WI38 (cell line): ENCODE measurements at regions not wholly inside any gene's neighbourhood (a gene's known extent, or its start where the extent isn't known, plus 50 kb on each side); places are given as distances from the start of the nearest gene placed in this dataset.

Source experiments
- H3K4me3 ChIP-seq: 2 replicates; pipeline ENCODE4 v1.5.1; 2011; ENCODE audit warnings: low read depth, mild to moderate bottlenecking, control low read depth, low read length
- TF ChIP-seq, protein P1 (sequence below): IDR thresholded peaks from 2 replicates; pipeline ENCODE4 v1.5.1; 2012; ENCODE audit warnings: low read depth, mild to moderate bottlenecking, control low read depth, low read length

DNA sequence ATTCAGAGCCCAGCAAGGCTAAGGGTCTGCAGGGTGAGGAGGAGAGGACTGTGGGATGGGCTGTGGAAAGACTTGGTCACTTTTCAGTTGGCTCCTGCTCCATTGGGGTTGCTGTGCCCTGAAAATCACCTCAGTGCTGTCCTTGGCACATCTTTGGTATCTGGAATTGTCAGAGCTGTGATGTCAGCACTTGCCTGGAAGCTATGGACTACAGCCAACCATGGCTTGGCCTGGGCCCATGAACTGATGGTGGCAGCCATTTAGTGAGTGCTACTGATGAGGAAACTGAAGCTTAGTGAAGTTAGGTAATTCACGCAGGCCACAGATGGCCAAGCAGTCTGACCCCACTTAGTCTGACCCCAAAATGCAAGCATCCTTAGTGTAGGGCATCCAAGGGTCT, 121.8 kb upstream of the SERPINE2 start:
- no peak overlapping the region for H3K4me3 ChIP-seq

DNA sequence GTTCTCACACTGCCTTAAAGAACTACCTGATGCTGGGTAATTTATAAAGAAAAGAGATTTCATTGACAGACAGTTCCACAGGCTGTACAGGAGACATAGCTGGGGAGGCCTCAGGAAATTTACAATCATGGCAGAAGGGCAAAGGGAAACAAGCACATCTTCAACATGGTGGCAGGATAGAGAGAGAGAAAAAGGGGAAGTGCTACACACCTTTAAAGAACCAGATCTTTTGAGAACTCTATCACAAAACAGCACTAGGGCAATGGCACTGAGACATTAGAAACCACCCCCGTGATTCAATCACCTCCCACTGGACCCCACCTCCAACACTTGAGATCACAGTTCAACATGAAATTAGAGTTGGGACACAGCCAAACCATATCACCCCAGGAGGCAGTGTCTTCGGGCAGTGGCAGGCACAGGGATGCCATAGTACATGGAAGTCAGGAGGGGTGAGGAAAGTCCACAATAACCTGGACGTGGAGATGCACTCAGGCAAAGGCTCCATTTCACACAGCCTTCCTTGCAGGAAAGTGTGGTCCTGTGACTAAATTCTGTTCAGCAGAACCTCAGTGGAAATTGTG, 120.4 kb upstream of the SERPINE2 start:
- TF ChIP-seq, protein P1, sequence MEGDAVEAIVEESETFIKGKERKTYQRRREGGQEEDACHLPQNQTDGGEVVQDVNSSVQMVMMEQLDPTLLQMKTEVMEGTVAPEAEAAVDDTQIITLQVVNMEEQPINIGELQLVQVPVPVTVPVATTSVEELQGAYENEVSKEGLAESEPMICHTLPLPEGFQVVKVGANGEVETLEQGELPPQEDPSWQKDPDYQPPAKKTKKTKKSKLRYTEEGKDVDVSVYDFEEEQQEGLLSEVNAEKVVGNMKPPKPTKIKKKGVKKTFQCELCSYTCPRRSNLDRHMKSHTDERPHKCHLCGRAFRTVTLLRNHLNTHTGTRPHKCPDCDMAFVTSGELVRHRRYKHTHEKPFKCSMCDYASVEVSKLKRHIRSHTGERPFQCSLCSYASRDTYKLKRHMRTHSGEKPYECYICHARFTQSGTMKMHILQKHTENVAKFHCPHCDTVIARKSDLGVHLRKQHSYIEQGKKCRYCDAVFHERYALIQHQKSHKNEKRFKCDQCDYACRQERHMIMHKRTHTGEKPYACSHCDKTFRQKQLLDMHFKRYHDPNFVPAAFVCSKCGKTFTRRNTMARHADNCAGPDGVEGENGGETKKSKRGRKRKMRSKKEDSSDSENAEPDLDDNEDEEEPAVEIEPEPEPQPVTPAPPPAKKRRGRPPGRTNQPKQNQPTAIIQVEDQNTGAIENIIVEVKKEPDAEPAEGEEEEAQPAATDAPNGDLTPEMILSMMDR, result no peak
- no peak overlapping the region for H3K4me3 ChIP-seq

More for the DNA sequence above, 121.8 kb upstream of the SERPINE2 start:
- TF ChIP-seq, protein P1, result no peak

DNA sequence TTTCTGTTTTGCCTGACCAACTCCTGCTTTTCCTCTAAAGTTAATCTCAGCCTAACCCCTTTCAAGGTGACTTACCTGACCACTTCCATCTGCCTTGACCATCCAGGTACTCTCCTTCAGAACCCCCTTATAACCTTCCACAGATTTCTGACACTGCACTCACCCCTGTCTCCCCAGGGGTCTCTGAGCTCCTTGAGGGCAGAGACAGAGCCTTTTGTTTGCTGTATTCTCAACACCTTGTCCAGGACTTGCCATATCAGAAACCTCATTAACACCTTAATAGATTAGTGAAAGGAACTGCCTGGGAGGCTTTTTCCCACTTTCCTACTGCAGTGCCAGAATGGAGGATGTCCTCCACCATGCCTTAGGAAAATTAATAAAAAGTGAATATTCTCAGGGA, 119.7 kb upstream of the SERPINE2 start:
- TF ChIP-seq, protein P1, result no peak
- H3K4me3 ChIP-seq, result no peak overlapping the region

DNA sequence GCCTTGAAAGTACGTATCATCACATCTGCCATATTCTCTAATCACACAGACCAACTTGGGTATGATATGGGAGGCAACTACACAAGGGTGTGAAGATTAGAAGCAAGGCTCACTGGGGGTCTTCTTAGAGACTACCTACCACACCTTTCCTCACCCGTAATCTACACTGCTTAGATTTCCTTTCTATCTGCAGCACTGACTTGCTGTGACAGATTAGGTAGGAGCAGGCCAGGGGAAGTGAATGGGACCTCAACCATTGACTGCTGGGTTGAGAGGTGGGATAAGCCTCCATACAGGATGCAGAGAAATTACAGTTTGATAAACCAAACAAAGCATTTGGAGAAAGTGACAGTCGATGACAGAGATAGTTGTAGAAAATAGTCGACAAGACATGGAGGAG, 119.0 kb upstream of the SERPINE2 start:
- H3K4me3 ChIP-seq, result no peak overlapping the region
- TF ChIP-seq, protein P1, result no peak

DNA sequence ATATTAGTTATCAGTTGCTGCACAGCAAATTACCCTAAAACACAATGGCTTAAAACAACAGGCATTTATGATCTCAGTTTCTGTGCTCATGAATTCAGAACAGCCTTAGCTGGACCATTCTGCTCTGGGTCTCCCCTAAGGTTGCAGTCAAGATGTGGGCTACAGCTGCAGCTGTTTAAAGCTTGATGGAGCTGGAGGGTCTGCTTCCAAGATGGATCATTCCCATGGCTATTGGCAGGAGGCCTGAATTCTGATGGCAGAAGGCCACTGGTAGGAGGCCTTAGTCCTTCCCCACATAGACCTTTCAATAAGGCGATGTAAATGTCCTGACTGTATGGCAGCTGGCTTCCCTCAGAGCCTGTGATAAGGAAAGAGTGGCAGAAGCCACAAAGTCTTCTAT, 118.6 kb upstream of the SERPINE2 start:
- TF ChIP-seq, protein P1, result no peak
- no peak overlapping the region for H3K4me3 ChIP-seq

DNA sequence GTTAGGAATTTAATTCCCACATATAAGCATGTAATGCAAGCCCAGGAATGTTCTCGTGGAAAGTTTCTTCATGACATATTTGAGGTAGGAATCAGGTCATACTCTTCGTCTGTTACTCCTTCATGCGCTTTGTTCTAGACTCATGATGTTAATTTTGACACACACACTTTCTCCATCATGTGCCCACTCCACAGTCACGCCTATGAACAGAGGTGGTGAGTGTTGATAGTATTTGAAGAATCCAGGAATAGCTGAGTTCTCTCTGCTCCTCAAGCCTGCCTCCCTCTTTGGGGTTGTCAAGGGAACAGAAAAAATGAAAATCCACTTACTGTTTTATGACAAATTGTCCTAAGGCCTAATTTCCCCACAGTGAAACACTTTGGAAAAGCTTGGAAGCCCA, 117.3 kb upstream of the SERPINE2 start:
- H3K4me3 ChIP-seq, result no peak overlapping the region
- TF ChIP-seq, protein P1, result no peak

DNA sequence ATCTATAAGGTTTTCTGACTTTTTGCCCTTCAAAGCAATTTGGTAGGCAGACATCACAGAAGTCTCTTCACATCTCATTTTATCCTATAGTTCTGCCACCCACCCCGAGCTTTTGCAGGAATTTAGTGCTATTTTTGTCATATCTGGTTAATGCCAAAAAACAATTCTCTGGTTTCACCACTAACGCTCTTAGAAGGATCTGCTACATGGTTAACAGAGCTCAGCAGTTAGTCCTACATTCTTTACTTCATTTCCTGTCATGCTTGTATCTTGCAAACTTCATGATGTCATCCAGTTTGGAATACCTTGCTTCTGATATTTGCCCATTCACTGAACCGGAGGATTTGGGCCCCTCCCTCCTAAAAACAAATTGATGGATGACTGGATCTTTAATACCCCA, 116.8 kb upstream of the SERPINE2 start:
- no peak overlapping the region for H3K4me3 ChIP-seq
- TF ChIP-seq, protein P1, result no peak
